ENCODE measurements at regions not wholly inside any gene's neighbourhood (a gene's known extent, or its start where the extent isn't known, plus 50 kb on each side); places are given as distances from the start of the nearest gene placed in this dataset.
A peak's percentile ranks its signal among the peaks of the same experiment; 100 is the strongest.

GRCh38 chr20:52787962-52788361 is 184.2 kb upstream of the TSHZ2 start:
- no peak for FAIRE-seq
- H3K4me3 ChIP-seq (ENCODE audit: low read depth, low read length): no peak overlapping the region
- TF ChIP-seq, protein P1, sequence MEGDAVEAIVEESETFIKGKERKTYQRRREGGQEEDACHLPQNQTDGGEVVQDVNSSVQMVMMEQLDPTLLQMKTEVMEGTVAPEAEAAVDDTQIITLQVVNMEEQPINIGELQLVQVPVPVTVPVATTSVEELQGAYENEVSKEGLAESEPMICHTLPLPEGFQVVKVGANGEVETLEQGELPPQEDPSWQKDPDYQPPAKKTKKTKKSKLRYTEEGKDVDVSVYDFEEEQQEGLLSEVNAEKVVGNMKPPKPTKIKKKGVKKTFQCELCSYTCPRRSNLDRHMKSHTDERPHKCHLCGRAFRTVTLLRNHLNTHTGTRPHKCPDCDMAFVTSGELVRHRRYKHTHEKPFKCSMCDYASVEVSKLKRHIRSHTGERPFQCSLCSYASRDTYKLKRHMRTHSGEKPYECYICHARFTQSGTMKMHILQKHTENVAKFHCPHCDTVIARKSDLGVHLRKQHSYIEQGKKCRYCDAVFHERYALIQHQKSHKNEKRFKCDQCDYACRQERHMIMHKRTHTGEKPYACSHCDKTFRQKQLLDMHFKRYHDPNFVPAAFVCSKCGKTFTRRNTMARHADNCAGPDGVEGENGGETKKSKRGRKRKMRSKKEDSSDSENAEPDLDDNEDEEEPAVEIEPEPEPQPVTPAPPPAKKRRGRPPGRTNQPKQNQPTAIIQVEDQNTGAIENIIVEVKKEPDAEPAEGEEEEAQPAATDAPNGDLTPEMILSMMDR (IDR thresholded peaks at IDR 0.05; ENCODE audit: insufficient read depth, low read length, severe bottlenecking): no peak
- no peaks in the 10 kb centered on the region for H3K27me3 ChIP-seq (ENCODE audit: control insufficient read depth, insufficient read depth, low read length)
- no peaks in the 10 kb centered on the region for H3K36me3 ChIP-seq (ENCODE audit: control insufficient read depth, insufficient read depth, low read length)
- DNase-seq (ENCODE audit: low read depth): no peak

DNA sequence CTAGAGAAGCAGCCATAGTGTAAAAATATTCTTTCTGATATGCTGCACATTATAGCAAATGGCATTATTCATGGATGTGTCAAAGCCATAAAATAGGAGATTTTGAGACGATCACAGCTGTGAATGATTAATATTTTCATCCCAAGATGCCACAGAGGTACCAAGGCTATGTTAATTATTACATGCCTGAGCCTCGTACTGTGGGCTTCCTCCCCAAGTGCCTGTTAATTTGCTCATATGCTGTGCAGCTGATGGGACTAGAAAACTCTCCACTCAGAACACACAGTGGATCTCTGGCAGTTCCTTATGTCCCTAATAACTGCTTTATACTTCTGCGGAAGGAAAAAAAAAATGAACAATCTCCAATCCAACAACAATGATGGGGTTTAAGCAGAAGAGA is 184.9 kb upstream of the TSHZ2 start:
- TF ChIP-seq, protein P1 (IDR thresholded peaks at IDR 0.05; ENCODE audit: insufficient read depth, low read length, severe bottlenecking): no peak
- FAIRE-seq (no peak), DNase-seq (ENCODE audit: low read depth) (no peak)
- Histone ChIP-seq H3K36me3 (ENCODE audit: control insufficient read depth, insufficient read depth, low read length) (no peaks in the 10 kb centered on the region), H3K4me3 (ENCODE audit: low read depth, low read length) (no peak overlapping the region), H3K27me3 (ENCODE audit: control insufficient read depth, insufficient read depth, low read length) (no peaks in the 10 kb centered on the region)

DNA sequence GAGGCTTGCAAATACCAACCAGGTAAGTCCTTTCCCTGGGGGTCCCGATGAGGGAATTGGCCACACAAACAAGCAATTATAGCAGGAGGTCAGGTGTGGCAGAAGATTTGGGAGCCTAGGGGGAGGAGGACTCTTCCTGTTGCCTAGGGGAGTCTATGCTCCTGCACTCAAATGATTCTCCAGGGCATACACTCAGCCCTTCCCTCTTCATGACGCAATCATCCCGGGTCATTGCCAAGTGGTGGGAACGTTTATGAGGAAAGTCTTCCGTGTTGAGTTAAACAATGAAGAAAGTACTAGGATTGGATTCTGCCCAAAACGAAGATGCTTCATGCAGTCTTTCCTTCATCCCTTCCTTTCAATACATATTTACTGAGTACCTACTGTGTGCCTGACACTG is 186.5 kb upstream of the TSHZ2 start:
- FAIRE-seq (no peak), DNase-seq (ENCODE audit: low read depth) (peak; percentile 45)
- Histone ChIP-seq H3K27me3 (ENCODE audit: control insufficient read depth, insufficient read depth, low read length) (no peaks in the 10 kb centered on the region), H3K36me3 (ENCODE audit: control insufficient read depth, insufficient read depth, low read length) (no peaks in the 10 kb centered on the region), H3K4me3 (ENCODE audit: low read depth, low read length) (no peak overlapping the region)
- TF ChIP-seq, protein P1 (IDR thresholded peaks at IDR 0.05; ENCODE audit: insufficient read depth, low read length, severe bottlenecking): no peak

DNA sequence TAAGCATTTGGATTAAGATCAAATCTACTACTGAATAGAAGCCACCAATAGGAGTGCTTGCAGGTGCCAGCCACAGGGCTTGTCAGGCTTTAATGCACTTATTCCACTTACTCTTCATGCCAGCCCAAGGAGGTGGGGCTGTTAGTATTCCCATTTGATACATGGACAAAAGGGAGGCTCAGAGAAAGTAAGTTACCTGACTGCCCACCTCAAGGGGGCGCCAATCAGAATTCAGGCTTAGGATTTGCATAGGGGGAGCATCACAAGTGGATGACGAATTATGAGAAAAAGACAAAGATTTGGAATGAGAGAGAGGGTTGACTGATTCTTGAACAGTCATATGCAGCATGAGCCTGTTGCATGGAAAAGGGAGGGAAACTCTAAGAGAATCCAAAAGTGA is 188.4 kb upstream of the TSHZ2 start:
- TF ChIP-seq, protein P1 (IDR thresholded peaks at IDR 0.05; ENCODE audit: insufficient read depth, low read length, severe bottlenecking): peak; percentile 18
- Histone ChIP-seq H3K27me3 (ENCODE audit: control insufficient read depth, insufficient read depth, low read length) (no peaks in the 10 kb centered on the region), H3K4me3 (ENCODE audit: low read depth, low read length) (no peak overlapping the region), H3K36me3 (ENCODE audit: control insufficient read depth, insufficient read depth, low read length) (no peaks in the 10 kb centered on the region)
- DNase-seq (ENCODE audit: low read depth) (peak; percentile 6), FAIRE-seq (no peak)

- H3K36me3 ChIP-seq (ENCODE audit: control insufficient read depth, insufficient read depth, low read length): no peaks in the 10 kb centered on the region
- H3K27me3 ChIP-seq (ENCODE audit: control insufficient read depth, insufficient read depth, low read length): no peaks in the 10 kb centered on the region
- TF ChIP-seq, protein P1 (IDR thresholded peaks at IDR 0.05; ENCODE audit: insufficient read depth, low read length, severe bottlenecking): no peak
- FAIRE-seq (no peak), DNase-seq (ENCODE audit: low read depth) (no peak)
- no peak overlapping the region for H3K4me3 ChIP-seq (ENCODE audit: low read depth, low read length)
These were observed 191.7 kb upstream of the TSHZ2 start for GRCh38 chr20:52780462-52780861.

DNA sequence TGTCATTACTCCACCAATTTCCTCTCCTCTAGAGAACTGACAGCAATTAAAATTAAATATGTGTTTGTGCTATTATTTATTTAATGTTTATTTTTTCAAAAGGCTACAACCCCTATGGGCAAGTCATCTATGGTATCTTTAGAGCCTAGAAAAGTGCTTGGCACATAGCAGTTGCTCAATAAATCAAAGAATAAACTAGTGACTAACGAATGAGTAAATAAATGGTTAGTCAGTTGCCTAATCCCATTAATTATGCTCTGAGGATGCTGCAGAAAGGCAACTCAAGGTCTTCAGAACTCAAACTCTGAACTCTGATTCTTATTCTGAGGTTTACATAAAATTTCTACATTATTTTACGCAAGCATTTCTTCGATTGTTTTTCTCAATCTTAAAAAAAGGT is 193.0 kb upstream of the TSHZ2 start:
- H3K27me3 ChIP-seq (ENCODE audit: control insufficient read depth, insufficient read depth, low read length): no peaks in the 10 kb centered on the region
- H3K4me3 ChIP-seq (ENCODE audit: low read depth, low read length): no peak overlapping the region
- H3K36me3 ChIP-seq (ENCODE audit: control insufficient read depth, insufficient read depth, low read length): no peaks in the 10 kb centered on the region
- no peak for FAIRE-seq
- peak; percentile 28 for DNase-seq (ENCODE audit: low read depth)
- TF ChIP-seq, protein P1 (IDR thresholded peaks at IDR 0.05; ENCODE audit: insufficient read depth, low read length, severe bottlenecking): no peak

Data from bronchial epithelial cell (primary cell).